Panc1 (cell line): ENCODE measurements at regions not wholly inside any gene's neighbourhood (a gene's known extent, or its start where the extent isn't known, plus 50 kb on each side); places are given as distances from the start of the nearest gene placed in this dataset.

Experiments used
- ATAC-seq: fragments of 200-7000 bp; cut with Tn5 transposase; 2 replicates; pipeline ENCODE4 v1.9.1; 2020; ENCODE audit warnings: mild to moderate bottlenecking, moderate library complexity
- BruUV-seq: library from RNA; stranded (reverse); fragments of 400-500 nt; replicated peaks from 2 replicates; lab custom pipeline; 2021; lab: Mats Ljungman, UMichigan
- CTCF ChIA-PET: fragments of 300-600 bp; sonication (Branson Sonifier 250); formaldehyde crosslinking; loops from one replicate; lab custom pipeline; 2022; ENCODE audit warnings: antibody characterized with exemption; lab: Charles Lee
- POLR2A ChIA-PET: fragments of 300-600 bp; sonication (Branson Sonifier 250); formaldehyde crosslinking; loops from one replicate; lab custom pipeline; 2022; ENCODE audit warnings: antibody characterized with exemption; lab: Charles Lee
- DNase-seq: peaks from one replicate; pipeline ENCODE4 v3.0.0-alpha.2; 2010; ENCODE audit warnings: low read depth, low spot score
- H3K27ac ChIP-seq: 2 replicates; pipeline ENCODE4 v1.5.1; 2011; ENCODE audit warnings: mild to moderate bottlenecking, low read length, inconsistent platforms
- H3K27me3 ChIP-seq: fragments of 200-500 bp; sonication (Bioruptor generic); 2 replicates; pipeline ENCODE4 v1.6.0; 2014; ENCODE audit warnings: low read length, inconsistent platforms; ENCODE audit not compliant: control insufficient read depth, insufficient read depth
- H3K36me3 ChIP-seq: fragments of 200-500 bp; sonication (Bioruptor generic); 2 replicates; pipeline ENCODE4 v1.5.1; 2014; ENCODE audit warnings: inconsistent platforms, mild to moderate bottlenecking, low read length, moderate library complexity; ENCODE audit not compliant: control insufficient read depth, insufficient read depth
- H3K4me1 ChIP-seq: 2 replicates; pipeline ENCODE4 v1.5.1; 2011; ENCODE audit warnings: inconsistent platforms, mild to moderate bottlenecking, low read length, moderate library complexity; ENCODE audit not compliant: control insufficient read depth, insufficient read depth
- H3K4me3 ChIP-seq, 2 experiments: 2 replicates each; pipeline ENCODE4 v1.5.1; 2011 to 2012; ENCODE audit warnings: low read depth in 2 of 2, low read length in 2 of 2, mild to moderate bottlenecking in 2 of 2, inconsistent platforms in 1 of 2, moderate library complexity in 1 of 2
- H3K9me3 ChIP-seq: fragments of 200-500 bp; sonication (Bioruptor generic); 2 replicates; pipeline ENCODE4 v1.5.1; 2014; ENCODE audit warnings: low read depth, mild to moderate bottlenecking, inconsistent platforms, low read length, moderate library complexity; ENCODE audit not compliant: control insufficient read depth, insufficient read depth
- POLR2AphosphoS5 ChIP-seq: IDR thresholded peaks from 2 replicates; pipeline ENCODE4 v1.6.1; 2012; ENCODE audit warnings: mild to moderate bottlenecking, low read depth, low read length, moderate library complexity
- SIN3A ChIP-seq: IDR thresholded peaks from 2 replicates; pipeline ENCODE4 v1.6.1; 2012; ENCODE audit warnings: low read depth, mild to moderate bottlenecking, low read length, moderate library complexity, borderline replicate concordance; ENCODE audit not compliant: insufficient read depth
- TCF7L2 ChIP-seq: IDR thresholded peaks from 2 replicates; pipeline ENCODE4 v1.6.1; 2011; ENCODE audit warnings: mild to moderate bottlenecking, low read depth, low read length, inconsistent platforms
- in situ Hi-C: cut with HindIII; loops from 2 replicates; pipeline ENCODE4 v1.10.0; 2016; ENCODE audit warnings: low sequenced_read_pairs, low pct_unique_long_range_greater_than_20kb
- intact Hi-C: fragments of 100-400 bp; cut with micrococcal nuclease; formaldehyde crosslinking; loops from one replicate; pipeline ENCODE4 v1.10.0; 2022; ENCODE audit not compliant: unreplicated experiment
- TF ChIP-seq, protein P1 (sequence below), 2 experiments: IDR thresholded peaks; 2 replicates each; pipeline ENCODE4 v1.6.1; 2011 to 2012; ENCODE audit warnings: low read depth in 2 of 2, control low read depth in 1 of 2, low read length in 1 of 2, mild to moderate bottlenecking in 1 of 2, moderate library complexity in 1 of 2; ENCODE audit not compliant: insufficient read depth in 1 of 2
- TF ChIP-seq, protein P2 (sequence below): fragments of 450-650 bp; IDR thresholded peaks from 2 replicates; pipeline ENCODE4 v1.5.1; 2017; ENCODE audit warnings: mild to moderate bottlenecking

DNA sequence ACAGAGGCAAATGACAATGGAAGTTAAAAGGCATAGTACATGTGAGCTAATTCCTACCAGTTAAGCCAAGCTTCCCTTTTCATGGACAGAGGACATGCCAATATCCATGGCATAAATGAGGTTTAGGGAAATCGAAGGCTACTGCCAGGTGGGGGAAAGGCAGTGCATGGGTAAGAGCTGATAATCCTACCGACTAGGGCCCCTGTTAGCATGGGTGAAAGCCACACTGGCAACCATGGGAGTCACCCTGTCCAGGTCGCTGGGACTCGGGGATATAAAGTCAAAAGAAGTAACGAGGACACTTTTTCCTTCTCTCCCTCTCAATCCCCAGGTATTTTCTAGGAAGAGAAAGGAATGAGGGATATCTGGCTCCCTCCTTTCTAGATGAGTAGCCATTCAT, 83.7 kb upstream of the CDH19 start:
- no peak overlapping the region for H3K27ac ChIP-seq
- no peaks in the 10 kb centered on the region for H3K4me1 ChIP-seq
- DNase-seq (no peak), ATAC-seq (no peak)
- TF ChIP-seq, protein P1, sequence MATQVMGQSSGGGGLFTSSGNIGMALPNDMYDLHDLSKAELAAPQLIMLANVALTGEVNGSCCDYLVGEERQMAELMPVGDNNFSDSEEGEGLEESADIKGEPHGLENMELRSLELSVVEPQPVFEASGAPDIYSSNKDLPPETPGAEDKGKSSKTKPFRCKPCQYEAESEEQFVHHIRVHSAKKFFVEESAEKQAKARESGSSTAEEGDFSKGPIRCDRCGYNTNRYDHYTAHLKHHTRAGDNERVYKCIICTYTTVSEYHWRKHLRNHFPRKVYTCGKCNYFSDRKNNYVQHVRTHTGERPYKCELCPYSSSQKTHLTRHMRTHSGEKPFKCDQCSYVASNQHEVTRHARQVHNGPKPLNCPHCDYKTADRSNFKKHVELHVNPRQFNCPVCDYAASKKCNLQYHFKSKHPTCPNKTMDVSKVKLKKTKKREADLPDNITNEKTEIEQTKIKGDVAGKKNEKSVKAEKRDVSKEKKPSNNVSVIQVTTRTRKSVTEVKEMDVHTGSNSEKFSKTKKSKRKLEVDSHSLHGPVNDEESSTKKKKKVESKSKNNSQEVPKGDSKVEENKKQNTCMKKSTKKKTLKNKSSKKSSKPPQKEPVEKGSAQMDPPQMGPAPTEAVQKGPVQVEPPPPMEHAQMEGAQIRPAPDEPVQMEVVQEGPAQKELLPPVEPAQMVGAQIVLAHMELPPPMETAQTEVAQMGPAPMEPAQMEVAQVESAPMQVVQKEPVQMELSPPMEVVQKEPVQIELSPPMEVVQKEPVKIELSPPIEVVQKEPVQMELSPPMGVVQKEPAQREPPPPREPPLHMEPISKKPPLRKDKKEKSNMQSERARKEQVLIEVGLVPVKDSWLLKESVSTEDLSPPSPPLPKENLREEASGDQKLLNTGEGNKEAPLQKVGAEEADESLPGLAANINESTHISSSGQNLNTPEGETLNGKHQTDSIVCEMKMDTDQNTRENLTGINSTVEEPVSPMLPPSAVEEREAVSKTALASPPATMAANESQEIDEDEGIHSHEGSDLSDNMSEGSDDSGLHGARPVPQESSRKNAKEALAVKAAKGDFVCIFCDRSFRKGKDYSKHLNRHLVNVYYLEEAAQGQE (IDR thresholded peaks at IDR 0.05; ENCODE audit: insufficient read depth in 1 of 2, low read depth in 2 of 2, low read length in 1 of 2), result no peak
- no peak for TF ChIP-seq POLR2AphosphoS5
- TF ChIP-seq SIN3A, result no peak
- TF ChIP-seq, protein P2, sequence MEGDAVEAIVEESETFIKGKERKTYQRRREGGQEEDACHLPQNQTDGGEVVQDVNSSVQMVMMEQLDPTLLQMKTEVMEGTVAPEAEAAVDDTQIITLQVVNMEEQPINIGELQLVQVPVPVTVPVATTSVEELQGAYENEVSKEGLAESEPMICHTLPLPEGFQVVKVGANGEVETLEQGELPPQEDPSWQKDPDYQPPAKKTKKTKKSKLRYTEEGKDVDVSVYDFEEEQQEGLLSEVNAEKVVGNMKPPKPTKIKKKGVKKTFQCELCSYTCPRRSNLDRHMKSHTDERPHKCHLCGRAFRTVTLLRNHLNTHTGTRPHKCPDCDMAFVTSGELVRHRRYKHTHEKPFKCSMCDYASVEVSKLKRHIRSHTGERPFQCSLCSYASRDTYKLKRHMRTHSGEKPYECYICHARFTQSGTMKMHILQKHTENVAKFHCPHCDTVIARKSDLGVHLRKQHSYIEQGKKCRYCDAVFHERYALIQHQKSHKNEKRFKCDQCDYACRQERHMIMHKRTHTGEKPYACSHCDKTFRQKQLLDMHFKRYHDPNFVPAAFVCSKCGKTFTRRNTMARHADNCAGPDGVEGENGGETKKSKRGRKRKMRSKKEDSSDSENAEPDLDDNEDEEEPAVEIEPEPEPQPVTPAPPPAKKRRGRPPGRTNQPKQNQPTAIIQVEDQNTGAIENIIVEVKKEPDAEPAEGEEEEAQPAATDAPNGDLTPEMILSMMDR, result no peak
- no peak for TF ChIP-seq TCF7L2
- ChIA-PET POLR2A (no interaction called here), CTCF (interaction anchor here (0.7 kb wide), 1 partner anchor 885 kb away, joined by 8 read pairs; no protein-coding TSS in a partner anchor)
- BruUV-seq, result no TSS peak
- no peaks in the 10 kb centered on the region for H3K9me3 ChIP-seq
- intact Hi-C loops (no loop called here), in situ Hi-C loops (no loop called here)
- no peaks in the 10 kb centered on the region for H3K36me3 ChIP-seq
- H3K27me3 ChIP-seq, result no peaks in the 10 kb centered on the region
- H3K4me3 ChIP-seq, result no peak overlapping the region

DNA sequence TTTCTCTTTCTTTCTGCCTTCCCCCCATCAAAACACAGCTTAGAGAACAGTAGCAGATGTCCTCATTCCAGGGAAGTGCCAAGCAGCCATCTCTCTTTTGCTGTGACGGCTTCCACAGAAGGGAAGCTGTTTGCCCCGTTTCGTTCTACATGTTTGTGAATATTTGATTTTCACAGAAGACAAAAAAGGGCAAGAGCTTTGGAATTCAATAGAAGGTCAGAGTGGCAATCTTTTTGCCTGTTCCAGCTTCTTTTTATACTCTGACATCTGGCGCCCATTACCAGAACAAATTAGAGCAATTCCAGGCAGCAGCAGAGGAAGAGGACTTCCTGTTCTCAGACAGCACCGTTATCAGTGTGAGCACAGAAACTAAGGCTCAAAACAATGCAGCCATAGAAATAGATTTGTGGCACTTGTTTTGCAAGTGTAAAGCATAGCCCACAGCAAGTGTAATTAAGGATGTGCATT, 79.0 kb upstream of the CDH19 start:
- ATAC-seq (no peak), DNase-seq (no peak)
- intact Hi-C loops (no loop called here), in situ Hi-C loops (no loop called here)
- ChIA-PET CTCF (no interaction called here), POLR2A (no interaction called here)
- TF ChIP-seq, protein P1 (IDR thresholded peaks at IDR 0.05; ENCODE audit: insufficient read depth in 1 of 2, low read depth in 2 of 2, low read length in 1 of 2), result no peak
- TF ChIP-seq TCF7L2 (no peak), POLR2AphosphoS5 (no peak), SIN3A (no peak)
- TF ChIP-seq, protein P2, result no peak
- no peaks in the 10 kb centered on the region for H3K9me3 ChIP-seq
- H3K4me3 ChIP-seq, result no peak overlapping the region
- BruUV-seq, result no TSS peak
- no peak overlapping the region for H3K27ac ChIP-seq
- H3K4me1 ChIP-seq, result no peaks in the 10 kb centered on the region
- H3K27me3 ChIP-seq, result no peaks in the 10 kb centered on the region
- H3K36me3 ChIP-seq, result no peaks in the 10 kb centered on the region
